GM18502 (cell line): ENCODE measurements at regions not wholly inside any gene's neighbourhood (a gene's known extent, or its start where the extent isn't known, plus 50 kb on each side); places are given as distances from the start of the nearest gene placed in this dataset.

ENCODE experiments used
- ATAC-seq: cut with Tn5 transposase; IDR thresholded peaks from one replicate; pipeline ENCODE4 v1.9.1; 2021; ENCODE audit warnings: mild to moderate bottlenecking; ENCODE audit not compliant: unreplicated experiment, poor library complexity

GRCh38 chr21:39061766-39062165 lies 121.5 kb downstream of the PSMG1 start:
- no peak for ATAC-seq

GRCh38 chr21:39060485-39061083 lies 122.7 kb downstream of the PSMG1 start:
- no peak for ATAC-seq

- no peak for ATAC-seq
These were observed 126.1 kb downstream of the PSMG1 start for GRCh38 chr21:39057121-39057520.

GRCh38 chr21:39056636-39057035 lies 126.6 kb downstream of the PSMG1 start:
- ATAC-seq: no peak

- ATAC-seq: no peak
These were observed 128.0 kb downstream of the PSMG1 start for GRCh38 chr21:39055167-39055767.

GRCh38 chr21:39054066-39054465 lies 129.2 kb downstream of the PSMG1 start:
- no peak for ATAC-seq

- no peak for ATAC-seq
These were observed 130.1 kb downstream of the PSMG1 start for GRCh38 chr21:39053126-39053525.

GRCh38 chr21:39052718-39053117 lies 130.5 kb downstream of the PSMG1 start:
- no peak for ATAC-seq

GRCh38 chr21:39051588-39051949 lies 131.7 kb downstream of the PSMG1 start:
- no peak for ATAC-seq

- no peak for ATAC-seq
These were observed 132.2 kb downstream of the PSMG1 start for GRCh38 chr21:39050841-39051587.

GRCh38 chr21:39048574-39048973 lies 134.7 kb downstream of the PSMG1 start:
- ATAC-seq: no peak

- no peak for ATAC-seq
These were observed 135.2 kb downstream of the PSMG1 start for GRCh38 chr21:39048064-39048463.

GRCh38 chr21:39047046-39047445 lies 136.2 kb downstream of the PSMG1 start:
- no peak for ATAC-seq

- ATAC-seq: no peak
These were observed 136.9 kb downstream of the PSMG1 start for GRCh38 chr21:39046236-39046916.

GRCh38 chr21:39041816-39042215 lies 141.4 kb downstream of the PSMG1 start:
- ATAC-seq: no peak

GRCh38 chr21:39040494-39041110 lies 142.6 kb downstream of the PSMG1 start:
- no peak for ATAC-seq

- ATAC-seq: no peak
These were observed 145.3 kb downstream of the PSMG1 start for GRCh38 chr21:39037807-39038405.

- ATAC-seq: no peak
These were observed 146.7 kb downstream of the PSMG1 start for GRCh38 chr21:39036581-39036980.

- no peak for ATAC-seq
These were observed 148.4 kb downstream of the PSMG1 start for GRCh38 chr21:39034590-39035536.
